HG03103 (cell line): ENCODE measurements at regions not wholly inside any gene's neighbourhood (a gene's known extent, or its start where the extent isn't known, plus 50 kb on each side); places are given as distances from the start of the nearest gene placed in this dataset.
A peak's percentile ranks its signal among the peaks of the same experiment; 100 is the strongest.

Experiments used
- ATAC-seq: cut with Tn5 transposase; IDR thresholded peaks from one replicate; pipeline ENCODE4 v1.9.1; 2021; ENCODE audit warnings: low read depth; ENCODE audit not compliant: unreplicated experiment

DNA sequence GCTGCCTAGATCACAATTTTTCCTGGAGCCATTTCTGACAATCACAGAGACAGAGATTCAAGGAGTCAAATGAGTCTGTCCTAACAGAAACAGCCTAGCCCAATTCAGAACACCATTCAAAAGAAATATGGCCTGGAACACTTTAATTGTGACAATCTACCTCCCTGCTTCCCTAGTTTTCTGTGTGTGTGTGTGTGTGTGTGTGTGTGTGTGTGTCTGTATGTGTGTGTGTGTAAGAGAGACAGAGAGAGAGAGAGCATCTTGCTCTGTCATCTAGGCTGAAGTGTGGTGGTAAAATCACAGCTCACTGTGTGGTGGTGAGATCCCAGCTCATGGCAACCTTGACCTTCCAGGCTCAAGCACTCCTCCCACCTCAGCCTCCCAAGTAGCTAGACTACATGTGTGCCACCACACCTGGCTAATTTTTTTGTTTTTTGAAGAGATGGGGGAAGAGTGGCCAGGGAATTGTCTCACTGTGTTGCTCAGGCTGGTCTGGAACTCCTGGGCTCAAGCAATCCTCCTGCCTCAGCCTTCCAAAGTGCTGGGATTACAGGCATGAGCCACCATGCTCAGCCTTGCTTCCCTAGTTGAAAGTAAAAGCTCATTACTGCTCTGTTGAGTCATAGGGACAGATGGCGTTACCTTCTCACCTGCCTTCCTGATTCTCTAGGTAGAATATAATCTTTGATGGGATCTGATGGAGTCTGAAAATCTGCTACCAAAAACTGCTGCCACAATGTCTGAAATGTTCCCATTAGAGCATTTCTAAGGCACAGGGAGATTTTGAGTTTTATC lies 89.6 kb upstream of the BEND6 start:
- no peak for ATAC-seq

DNA sequence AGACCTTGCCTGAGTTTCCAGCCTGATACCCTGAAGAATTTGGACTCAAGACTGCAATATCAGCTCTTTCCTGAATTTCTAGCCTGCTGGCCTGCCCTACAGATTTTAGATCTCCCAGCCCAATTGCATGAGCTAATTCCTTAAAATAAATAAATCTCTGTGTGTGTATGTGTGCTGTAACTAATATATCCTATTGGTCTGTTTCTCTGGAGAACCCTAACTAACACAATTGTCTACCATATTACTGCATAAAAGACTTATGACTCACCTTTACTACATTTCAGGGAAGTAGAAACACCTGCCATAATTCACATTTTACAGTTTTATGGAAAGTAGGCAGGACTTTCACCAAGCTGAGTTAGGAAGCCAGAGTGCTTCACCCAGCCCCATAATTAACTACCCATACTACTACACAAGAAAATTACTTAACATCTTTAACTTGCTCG lies 90.7 kb upstream of the BEND6 start:
- ATAC-seq: no peak

DNA sequence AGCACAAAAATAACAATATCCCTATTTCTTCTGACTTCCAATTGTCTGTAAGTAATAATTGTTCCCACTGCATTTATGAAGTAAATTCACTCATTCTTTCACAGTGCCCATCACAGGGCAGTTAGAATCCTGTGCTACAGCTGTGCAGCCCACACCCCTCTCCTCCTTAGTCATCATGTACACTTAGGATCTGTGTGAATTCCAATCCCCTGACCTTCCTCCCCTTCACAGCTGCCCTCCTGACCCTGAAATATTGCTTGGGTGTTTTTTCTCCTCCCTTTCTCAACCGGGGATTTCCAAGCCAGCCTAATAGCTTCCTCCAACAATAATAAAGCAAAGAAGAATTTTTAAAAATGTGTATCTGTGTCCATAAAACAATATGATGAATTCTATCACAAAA lies 91.5 kb upstream of the BEND6 start:
- no peak for ATAC-seq

DNA sequence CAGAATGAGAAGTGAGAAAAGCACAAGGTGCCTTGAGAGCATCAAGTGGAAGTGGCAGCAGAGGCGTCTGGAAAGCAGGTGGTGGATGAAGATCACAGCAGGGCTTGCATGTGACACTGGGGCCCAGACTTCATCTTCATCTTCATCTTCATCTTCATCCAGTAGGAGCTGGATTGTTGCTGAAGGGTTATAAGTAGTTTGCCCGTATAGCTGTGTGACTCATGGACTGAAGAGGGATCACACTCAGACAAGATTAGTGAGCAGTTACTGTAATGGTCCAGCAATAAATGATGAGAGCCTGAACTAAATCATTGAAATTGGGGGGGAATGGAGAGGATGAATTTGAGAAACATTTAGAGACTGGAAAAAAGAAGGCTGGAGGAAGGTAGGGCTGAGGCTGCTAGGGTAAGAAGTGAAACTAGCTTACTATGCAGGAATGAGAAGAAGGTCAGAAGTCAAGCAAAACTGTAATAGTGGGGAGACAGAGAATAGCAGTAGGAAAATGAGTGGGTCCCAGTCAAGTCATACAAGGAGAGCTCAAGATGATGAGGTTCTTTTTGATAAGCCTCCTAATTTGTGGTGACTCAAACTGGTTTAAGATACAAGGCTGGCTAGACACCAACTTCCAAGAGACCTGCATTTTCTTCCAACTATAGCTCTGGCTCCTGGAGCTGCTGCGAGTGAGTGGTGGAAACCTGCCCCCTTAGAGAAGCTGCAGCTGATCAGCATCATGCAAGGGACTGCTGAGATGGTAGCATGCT lies 92.3 kb upstream of the BEND6 start:
- ATAC-seq: no peak

DNA sequence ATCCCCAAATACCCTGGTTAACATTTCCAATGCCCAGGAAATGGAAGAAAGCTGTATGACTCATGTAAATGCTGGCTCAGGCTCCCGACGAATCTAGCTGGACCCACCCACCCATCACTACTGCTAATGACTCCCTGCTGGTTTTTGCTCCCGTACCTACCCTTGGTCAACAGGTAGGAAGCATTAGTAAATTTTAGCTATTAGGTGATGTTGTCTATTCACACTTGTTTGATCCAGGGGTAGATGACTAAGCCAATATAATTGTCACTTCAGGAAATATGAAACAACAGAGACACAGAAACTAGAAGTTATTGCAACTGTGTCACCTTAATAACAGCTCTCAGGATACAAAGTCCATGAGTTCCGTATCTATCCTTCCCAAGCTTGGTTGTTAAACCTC lies 94.4 kb upstream of the BEND6 start:
- ATAC-seq: no peak

DNA sequence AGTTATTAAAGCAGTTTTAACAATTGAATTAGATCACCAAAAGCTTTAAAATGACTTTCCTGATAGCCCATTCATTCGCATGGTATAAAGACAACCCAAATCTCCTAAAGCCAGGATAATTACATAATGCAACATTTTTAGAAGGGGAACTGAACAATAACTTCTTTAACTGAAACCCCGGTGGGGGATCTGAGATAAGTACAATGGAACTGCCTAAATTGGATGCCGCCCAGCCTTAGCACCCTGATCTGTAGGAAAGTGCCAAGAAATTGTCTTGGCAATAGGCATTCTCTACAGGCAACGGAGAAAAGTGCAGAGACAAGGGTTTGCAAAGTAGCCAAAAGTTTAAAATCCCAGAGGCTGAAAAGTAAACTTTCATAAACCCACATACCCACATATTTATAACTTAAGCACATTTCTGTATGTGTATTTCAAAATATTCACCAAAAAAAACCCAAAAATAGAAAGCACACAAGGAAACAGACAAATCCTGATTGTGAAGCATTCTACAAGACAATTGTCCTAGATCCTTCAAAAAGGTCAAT lies 98.8 kb upstream of the BEND6 start:
- no peak for ATAC-seq

DNA sequence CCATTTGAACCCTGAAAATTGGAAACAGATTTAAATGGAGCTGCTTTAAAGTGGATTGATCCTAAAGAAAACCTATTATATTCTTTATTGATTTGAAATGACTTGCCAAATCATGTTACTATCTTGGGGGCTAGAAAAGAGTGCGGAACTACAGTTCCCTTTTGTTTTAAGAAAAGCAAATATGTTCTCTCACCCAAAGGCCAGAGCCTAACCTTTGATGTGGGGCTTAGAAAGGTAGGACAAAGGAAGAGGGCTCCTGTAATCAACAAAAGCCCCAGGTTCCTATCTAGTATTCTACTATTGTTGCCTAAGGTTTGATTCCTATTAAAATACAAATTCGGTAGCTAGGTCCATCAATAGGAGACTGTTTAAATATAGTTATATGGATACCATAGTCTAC lies 100.8 kb upstream of the BEND6 start:
- ATAC-seq: no peak

DNA sequence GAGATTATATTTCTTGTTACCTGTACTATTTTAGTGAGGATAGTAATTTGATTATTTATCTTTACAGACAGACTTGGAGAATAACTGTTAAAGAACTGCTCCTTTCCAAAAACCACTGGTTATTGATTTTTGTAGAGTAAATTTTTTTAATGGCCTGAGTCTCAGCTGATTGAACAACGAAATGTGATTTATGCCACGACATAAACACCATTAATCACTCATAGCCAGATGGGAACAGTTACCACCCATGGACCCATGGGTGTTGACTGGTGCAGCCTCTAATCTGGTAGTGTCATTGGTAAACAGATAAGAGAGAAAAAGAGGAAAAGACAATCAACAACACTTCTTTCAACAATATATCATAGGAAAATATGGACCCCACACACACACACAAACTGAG lies 101.4 kb upstream of the BEND6 start:
- no peak for ATAC-seq

DNA sequence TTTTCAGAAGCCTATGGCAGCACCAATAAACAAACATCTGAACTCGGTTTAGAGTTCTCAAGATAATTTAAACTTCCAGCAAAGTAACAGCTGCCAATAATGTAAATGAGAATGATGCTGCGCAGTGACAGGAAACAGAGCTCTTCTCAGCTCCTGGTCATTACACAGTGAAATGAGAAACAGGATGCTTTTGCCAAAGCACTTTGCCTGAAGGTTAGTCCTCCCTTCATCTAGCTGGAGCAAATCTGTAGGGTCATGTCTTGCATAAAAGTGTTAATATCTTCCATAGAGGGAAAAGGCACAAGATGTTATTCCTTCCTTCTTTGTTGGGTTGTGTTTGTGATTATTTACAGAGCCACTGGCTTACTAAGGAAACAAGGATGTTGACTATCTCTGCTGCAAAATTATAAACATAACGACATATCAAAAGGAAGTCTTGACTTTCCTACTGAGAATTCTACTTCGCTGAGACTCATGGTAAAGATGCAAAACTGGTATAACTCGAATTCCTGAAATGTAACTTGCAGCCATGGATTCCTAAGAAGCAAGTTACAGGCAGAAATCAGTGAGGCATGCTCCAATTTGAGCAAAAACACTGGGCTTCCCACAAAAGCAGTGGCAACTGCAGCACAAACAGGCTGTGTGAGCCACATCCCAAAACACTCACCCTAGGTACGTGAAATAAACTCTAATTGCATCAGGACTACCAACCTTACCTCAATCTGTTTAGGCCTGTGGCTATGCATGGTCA lies 102.5 kb upstream of the BEND6 start:
- ATAC-seq: peak; percentile 13

DNA sequence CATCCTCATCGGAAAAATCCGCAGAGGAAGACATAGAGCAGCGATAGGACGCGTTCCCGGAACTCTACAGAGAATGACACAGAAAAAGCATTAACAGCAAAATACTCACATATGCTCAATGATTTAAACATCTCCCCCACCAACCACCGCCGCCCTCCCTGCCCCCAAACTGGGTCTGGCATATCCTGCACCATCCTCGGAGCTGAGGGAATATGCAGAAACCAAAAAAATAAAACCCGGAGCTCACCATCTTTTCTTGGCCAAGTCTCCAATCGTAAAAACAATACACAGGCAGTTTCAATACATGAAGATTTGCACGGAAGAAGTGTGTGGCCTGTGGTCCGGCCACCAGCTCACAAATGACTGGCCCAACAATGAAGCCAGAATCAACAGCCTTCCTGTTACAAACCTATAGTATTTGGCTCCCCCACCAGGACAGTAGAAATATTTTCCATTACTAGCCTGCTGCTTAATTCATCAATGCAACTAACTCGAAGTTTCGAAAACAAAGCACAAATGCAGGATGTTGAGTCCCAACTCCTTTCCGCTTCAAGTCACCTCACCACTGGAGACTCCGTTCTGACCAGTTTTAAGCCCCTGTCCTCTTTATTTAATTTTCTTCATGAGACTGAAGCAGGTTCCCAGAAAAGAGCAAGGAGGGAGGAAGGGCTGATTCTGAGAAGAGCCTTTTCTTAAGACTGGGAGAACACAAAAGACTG lies 103.2 kb upstream of the BEND6 start:
- ATAC-seq: peak; percentile 96

DNA sequence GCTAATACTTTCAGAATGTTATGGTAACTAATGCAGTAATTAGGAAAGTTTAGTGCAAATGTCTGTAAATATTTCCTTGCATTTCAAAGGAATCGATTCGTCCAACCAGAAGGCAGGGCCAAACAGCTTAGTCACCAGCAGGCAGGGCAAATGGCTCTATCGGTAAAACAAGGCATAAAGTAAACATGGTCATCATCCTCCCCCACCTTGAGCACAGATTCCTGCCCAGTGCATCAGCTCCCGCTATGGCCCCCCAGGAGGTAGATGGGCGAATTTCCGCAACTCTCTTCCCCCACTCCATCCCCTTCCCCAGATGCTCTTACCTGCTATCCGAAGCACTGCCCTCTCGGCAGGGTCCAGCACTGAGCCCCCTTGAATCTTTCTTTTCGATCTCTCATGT lies 103.8 kb upstream of the BEND6 start:
- no peak for ATAC-seq

DNA sequence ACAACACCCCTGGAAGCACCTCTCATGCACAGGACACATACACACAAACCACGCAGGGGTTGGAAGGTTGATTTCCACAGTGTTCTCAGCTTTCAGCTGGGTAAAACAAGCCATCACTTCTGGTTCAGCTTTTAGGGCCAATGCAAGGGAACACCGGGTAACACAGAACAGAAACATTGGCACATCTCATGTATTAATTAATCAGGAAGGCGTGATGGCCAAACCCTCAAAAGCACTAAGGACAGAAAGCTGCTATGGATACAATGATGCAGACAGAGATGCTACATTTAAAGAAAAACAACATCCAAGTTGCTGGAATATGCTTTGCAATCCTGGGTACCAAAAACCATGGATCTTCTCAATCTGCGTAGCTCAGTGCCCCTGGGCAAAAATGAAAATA lies 104.3 kb upstream of the BEND6 start:
- ATAC-seq: no peak

DNA sequence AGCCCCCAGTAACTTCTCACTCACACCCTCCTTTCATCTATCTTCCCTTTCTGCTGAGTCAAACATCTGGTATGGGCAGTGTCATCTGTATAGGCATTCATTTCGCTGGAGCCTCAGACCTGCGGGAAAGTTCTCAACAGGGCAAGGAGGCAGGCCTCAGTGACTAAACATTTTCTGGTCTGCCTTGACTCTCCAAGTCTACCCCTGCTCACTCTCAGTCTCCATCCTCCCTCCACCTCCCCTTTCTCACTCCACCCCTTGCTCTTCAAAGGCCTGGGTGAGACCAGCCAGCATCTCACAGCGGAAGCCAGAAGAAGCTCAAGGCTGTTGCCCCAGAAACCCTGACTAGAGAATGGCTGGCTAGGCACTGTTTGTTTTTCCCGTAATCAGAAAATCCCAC lies 105.0 kb upstream of the BEND6 start:
- no peak for ATAC-seq

DNA sequence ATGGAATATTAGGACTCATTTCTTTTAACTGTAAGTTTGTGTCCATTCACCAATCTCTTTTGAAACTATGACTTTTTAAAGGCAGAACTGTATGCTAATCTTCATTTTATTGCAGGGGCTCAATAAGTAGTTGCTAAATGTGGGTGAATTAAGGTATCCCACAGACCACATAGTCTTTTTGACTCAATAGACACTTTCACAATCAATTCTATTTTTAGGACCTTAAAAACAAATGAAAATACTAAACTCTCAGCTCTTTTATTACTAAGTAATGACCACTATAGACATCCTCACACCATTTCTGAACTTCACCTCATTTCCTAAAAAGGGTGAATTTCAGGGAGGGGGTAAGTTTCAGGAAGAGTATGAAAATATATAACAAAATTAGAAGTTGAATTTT lies 106.8 kb upstream of the BEND6 start:
- no peak for ATAC-seq

DNA sequence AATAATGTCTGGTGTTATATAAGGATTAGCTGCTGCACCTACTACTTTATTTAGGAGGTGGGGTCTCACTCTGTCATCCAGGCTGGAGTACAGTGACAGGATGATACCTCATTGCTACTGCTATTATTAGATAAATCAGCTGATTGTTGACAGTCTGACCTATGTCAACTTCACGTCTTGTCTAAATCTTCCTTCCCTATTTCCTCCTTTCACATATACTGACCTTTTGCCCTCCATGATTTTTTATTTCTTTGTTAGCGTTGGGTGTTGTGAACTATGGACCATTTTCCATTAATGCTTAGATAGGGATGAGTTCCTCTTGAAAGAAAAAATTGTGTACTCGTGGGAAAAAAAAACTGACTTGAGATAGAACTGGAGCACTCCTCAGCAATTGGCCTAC lies 109.9 kb upstream of the BEND6 start:
- ATAC-seq: no peak

DNA sequence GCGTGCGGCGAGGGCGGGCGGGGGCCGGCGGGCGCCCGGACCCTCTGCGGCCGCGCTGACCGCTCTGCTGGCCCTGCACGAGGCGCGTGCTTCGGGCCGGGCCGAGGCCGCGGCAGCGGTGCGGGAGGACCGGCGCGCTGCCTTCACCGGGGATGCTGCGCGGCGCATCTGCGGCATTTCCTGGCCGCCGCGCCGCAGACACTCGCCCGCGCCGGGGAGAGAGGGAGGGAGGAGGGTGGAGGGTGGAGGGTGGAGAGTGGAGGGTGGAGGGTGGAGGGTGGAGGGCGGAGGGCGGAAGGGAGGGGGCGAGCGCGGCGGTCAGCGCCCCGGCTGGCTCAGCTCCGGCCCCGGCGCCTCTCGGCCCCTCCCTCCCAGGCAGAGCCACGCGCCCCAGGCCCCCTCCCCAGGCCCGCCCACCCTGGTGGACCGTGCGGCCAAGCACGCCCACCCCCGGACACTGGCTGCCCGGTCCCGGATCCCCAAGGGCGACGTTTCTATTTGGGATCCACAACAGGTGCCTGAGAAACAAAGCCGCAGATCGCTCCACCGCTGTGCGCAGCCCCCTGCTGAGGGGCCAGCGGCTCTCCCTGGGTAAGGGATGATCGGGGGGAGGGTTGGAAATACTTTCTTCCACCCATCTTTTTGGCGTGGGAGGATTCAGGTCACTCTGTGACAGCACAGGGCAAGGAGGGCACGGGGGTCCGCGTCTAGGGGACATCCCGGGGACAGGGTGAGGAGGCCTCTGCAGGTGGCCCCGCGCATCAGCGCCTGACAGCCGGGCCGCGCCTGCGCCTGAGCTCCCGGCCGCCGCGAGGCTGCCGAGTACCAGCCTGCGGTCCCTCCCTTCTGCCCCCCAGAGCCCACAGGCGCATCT lies 111.2 kb upstream of the BEND6 start:
- peak; percentile 75 for ATAC-seq

DNA sequence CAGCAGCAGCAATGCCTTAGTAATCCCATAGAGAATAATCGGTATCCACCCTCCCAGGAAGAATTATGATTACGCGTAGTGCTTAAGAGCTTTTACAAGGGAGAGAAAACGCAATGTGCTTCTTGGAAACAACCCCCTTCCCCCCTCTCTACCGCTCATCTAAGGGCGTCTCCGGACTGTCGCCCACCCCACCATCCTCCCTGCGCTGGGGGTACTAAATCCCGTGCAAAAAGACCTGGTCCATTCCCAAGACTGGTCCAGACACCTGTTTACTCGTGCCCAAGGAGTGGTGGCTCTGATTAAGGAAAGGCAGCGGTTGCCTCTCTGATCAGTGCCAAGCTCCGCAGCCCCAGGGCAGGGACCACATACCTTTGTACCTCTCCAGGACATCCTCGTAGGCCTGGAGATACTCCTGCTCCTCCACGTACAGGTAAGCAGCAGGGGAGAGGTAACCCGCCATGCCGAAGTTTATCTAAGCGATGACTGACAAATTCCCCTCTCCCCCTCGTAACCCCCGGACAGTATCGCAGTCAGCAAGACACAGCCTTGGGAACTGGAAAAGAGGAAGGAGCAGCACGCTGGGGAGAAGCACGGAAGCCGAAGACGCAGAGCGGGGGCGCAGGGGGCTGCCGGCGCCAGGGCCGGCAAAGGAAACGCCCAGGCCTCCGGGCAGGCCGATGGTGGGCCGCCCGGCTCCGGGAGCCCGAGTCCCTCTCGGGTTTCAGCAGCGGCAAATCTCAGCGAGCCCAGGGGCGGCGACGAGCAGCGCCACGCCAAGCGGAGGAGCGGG lies 112.0 kb upstream of the BEND6 start:
- ATAC-seq: peak; percentile 16

DNA sequence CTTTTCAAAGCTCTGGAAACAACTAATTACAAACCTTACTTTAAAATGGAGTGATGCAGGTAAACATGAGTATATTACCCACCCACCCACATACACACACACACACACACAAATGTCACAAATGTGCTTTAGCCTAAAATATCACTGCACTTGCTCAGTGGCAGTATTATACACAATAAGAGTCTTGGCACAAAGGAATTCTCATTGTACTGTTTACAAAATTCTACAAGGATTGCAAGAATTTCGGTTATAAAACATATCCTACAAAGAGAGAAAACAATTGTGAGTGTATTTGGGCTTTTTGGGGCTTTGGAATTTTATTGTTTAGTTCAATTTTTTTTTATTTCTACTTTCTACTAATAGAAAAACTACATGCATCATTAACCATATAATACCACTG lies 113.2 kb upstream of the BEND6 start:
- ATAC-seq: no peak

DNA sequence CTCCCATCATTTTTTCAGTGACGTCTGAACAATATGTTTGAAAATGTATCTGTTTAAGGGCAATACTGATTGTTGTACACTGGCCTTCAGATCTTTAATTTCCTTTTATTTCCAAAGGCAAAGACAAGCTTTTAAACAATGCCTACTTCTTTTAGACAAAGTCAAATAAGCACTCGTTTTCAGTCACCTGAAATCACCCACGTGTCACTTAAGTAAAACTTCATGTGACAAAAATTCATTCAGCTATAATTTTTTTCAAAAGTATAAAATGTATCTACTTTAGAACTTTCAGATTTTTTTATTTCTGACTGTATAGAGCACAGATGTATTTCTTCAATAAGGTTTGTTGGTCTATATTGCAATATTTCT lies 113.5 kb upstream of the BEND6 start:
- no peak for ATAC-seq
